OCI-LY7 (cell line): ENCODE measurements at regions not wholly inside any gene's neighbourhood (a gene's known extent, or its start where the extent isn't known, plus 50 kb on each side); places are given as distances from the start of the nearest gene placed in this dataset.

Experiments
- BruUV-seq: library from RNA; stranded (reverse); fragments of 400-500 nt; replicated peaks from 2 replicates; lab custom pipeline; 2021; lab: Mats Ljungman, UMichigan
- CTCF ChIA-PET: fragments of 300-600 bp; sonication (Branson Sonifier 250); formaldehyde crosslinking; loops from one replicate; lab custom pipeline; 2022; ENCODE audit warnings: antibody characterized with exemption; ENCODE audit not compliant: unreplicated experiment; lab: Charles Lee
- POLR2A ChIA-PET: fragments of 300-600 bp; sonication (Branson Sonifier 250); formaldehyde crosslinking; loops from one replicate; lab custom pipeline; 2022; ENCODE audit warnings: antibody characterized with exemption; lab: Charles Lee
- DNase-seq: peaks from one replicate; pipeline ENCODE4 v3.0.0-alpha.2; 2015; ENCODE audit warnings: low spot score
- H2AFZ ChIP-seq: fragments of 200-600 bp; sonication (generic), shearing (Covaris generic); 2 replicates; pipeline ENCODE4 v1.6.1; 2014; ENCODE audit warnings: mild to moderate bottlenecking, antibody characterized with exemption, low read length, moderate library complexity
- H3K27ac ChIP-seq: fragments of 200-600 bp; sonication (generic); 2 replicates; pipeline ENCODE4 v1.5.1; 2014; ENCODE audit warnings: mixed run types, low read depth, mild to moderate bottlenecking, moderate library complexity, low read length, inconsistent platforms; ENCODE audit not compliant: poor library complexity, severe bottlenecking
- H3K36me3 ChIP-seq: fragments of 200-600 bp; sonication (generic); 2 replicates; pipeline ENCODE4 v1.6.1; 2014; ENCODE audit warnings: mild to moderate bottlenecking, antibody characterized with exemption, low read length, moderate library complexity, mixed read lengths; ENCODE audit not compliant: insufficient read depth
- H3K4me1 ChIP-seq: fragments of 200-600 bp; sonication (generic); 2 replicates; pipeline ENCODE4 v1.5.1; 2014; ENCODE audit warnings: mild to moderate bottlenecking, low read length; ENCODE audit not compliant: insufficient read depth, poor library complexity, severe bottlenecking
- H3K4me2 ChIP-seq: fragments of 200-600 bp; sonication (generic); 2 replicates; pipeline ENCODE4 v1.6.1; 2014; ENCODE audit warnings: mild to moderate bottlenecking, low read length
- H3K4me3 ChIP-seq: fragments of 200-600 bp; sonication (generic); 2 replicates; pipeline ENCODE4 v1.5.1; 2014; ENCODE audit warnings: mild to moderate bottlenecking, low read depth, low read length; ENCODE audit not compliant: poor library complexity, severe bottlenecking
- H3K79me2 ChIP-seq: fragments of 200-600 bp; sonication (generic); 2 replicates; pipeline ENCODE4 v1.6.1; 2016; ENCODE audit warnings: low read depth, mild to moderate bottlenecking, low read length, moderate library complexity, mixed read lengths; ENCODE audit not compliant: insufficient read depth
- H3K9me2 ChIP-seq: fragments of 200-600 bp; sonication (generic); 2 replicates; pipeline ENCODE4 v1.6.1; 2016; ENCODE audit warnings: mild to moderate bottlenecking, low read length, mixed read lengths; ENCODE audit not compliant: insufficient read depth
- H3K9me3 ChIP-seq: fragments of 200-600 bp; sonication (generic); 2 replicates; pipeline ENCODE4 v1.6.1; 2014; ENCODE audit warnings: mild to moderate bottlenecking, mixed run types, low read length, mixed read lengths
- H4K20me1 ChIP-seq: fragments of 200-600 bp; sonication (generic); 2 replicates; pipeline ENCODE4 v1.6.1; 2014; ENCODE audit warnings: mild to moderate bottlenecking, antibody characterized with exemption, low read length, moderate library complexity, mixed read lengths; ENCODE audit not compliant: insufficient read depth
- EZH2phosphoT487 ChIP-seq: fragments of 200-600 bp; sonication (generic); IDR thresholded peaks from 2 replicates; pipeline ENCODE4 v1.6.1; 2018; ENCODE audit warnings: low read depth, borderline replicate concordance, mild to moderate bottlenecking, mixed run types, antibody characterized with exemption, low read length, moderate library complexity, mixed read lengths
- intact Hi-C: fragments of 100-400 bp; cut with micrococcal nuclease; formaldehyde crosslinking; loops from one replicate; pipeline ENCODE4 v1.10.0; 2022; ENCODE audit not compliant: unreplicated experiment
- TF ChIP-seq, protein P1 (sequence below): fragments of 200-600 bp; sonication (generic); conservative IDR thresholded peaks from 2 replicates; pipeline ENCODE4 v1.5.1; 2014; ENCODE audit warnings: mild to moderate bottlenecking, antibody characterized with exemption, low read length, moderate library complexity, mixed read lengths

- Histone ChIP-seq H4K20me1 (no peaks in the 10 kb centered on the region), H3K9me2 (no peaks in the 10 kb centered on the region), H3K79me2 (no peaks in the 10 kb centered on the region), H3K9me3 (no peaks in the 10 kb centered on the region), H3K4me2 (no peak overlapping the region), H3K4me1 (no peaks in the 10 kb centered on the region), H2AFZ (no peak overlapping the region), H3K36me3 (no peaks in the 10 kb centered on the region), H3K27ac (no peak overlapping the region), H3K4me3 (no peak overlapping the region)
- POLR2A ChIA-PET, result no interaction called here
- BruUV-seq, result no TSS peak
- CTCF ChIA-PET, result no interaction called here
- intact Hi-C loops, result no loop called here
- TF ChIP-seq EZH2phosphoT487, result no peak
- TF ChIP-seq, protein P1, sequence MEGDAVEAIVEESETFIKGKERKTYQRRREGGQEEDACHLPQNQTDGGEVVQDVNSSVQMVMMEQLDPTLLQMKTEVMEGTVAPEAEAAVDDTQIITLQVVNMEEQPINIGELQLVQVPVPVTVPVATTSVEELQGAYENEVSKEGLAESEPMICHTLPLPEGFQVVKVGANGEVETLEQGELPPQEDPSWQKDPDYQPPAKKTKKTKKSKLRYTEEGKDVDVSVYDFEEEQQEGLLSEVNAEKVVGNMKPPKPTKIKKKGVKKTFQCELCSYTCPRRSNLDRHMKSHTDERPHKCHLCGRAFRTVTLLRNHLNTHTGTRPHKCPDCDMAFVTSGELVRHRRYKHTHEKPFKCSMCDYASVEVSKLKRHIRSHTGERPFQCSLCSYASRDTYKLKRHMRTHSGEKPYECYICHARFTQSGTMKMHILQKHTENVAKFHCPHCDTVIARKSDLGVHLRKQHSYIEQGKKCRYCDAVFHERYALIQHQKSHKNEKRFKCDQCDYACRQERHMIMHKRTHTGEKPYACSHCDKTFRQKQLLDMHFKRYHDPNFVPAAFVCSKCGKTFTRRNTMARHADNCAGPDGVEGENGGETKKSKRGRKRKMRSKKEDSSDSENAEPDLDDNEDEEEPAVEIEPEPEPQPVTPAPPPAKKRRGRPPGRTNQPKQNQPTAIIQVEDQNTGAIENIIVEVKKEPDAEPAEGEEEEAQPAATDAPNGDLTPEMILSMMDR, result no peak
- no peak for DNase-seq
These were observed 718.8 kb downstream of the BRINP1 start for GRCh38 chr9:118650417-118650816.

GRCh38 chr9:118651511-118651910 lies 717.7 kb downstream of the BRINP1 start:
- Histone ChIP-seq H2AFZ (no peak overlapping the region), H3K4me3 (no peak overlapping the region), H3K4me2 (no peak overlapping the region), H3K79me2 (no peaks in the 10 kb centered on the region), H4K20me1 (no peaks in the 10 kb centered on the region), H3K4me1 (no peaks in the 10 kb centered on the region), H3K36me3 (no peaks in the 10 kb centered on the region), H3K9me2 (no peaks in the 10 kb centered on the region), H3K9me3 (no peaks in the 10 kb centered on the region), H3K27ac (no peak overlapping the region)
- TF ChIP-seq EZH2phosphoT487, result no peak
- TF ChIP-seq, protein P1, result no peak
- intact Hi-C loops, result no loop called here
- ChIA-PET POLR2A (no interaction called here), CTCF (no interaction called here)
- BruUV-seq, result no TSS peak
- no peak for DNase-seq

GRCh38 chr9:118652258-118652657 lies 717.0 kb downstream of the BRINP1 start:
- BruUV-seq, result no TSS peak
- Histone ChIP-seq H3K36me3 (no peaks in the 10 kb centered on the region), H3K4me3 (no peak overlapping the region), H2AFZ (no peak overlapping the region), H3K79me2 (no peaks in the 10 kb centered on the region), H3K9me2 (no peaks in the 10 kb centered on the region), H4K20me1 (no peaks in the 10 kb centered on the region), H3K27ac (no peak overlapping the region), H3K9me3 (no peaks in the 10 kb centered on the region), H3K4me2 (no peak overlapping the region), H3K4me1 (no peaks in the 10 kb centered on the region)
- DNase-seq, result no peak
- TF ChIP-seq, protein P1, result no peak
- no peak for TF ChIP-seq EZH2phosphoT487
- CTCF ChIA-PET, result no interaction called here
- POLR2A ChIA-PET, result no interaction called here
- intact Hi-C loops, result no loop called here
